ENCODE measurements at regions not wholly inside any gene's neighbourhood (a gene's known extent, or its start where the extent isn't known, plus 50 kb on each side); places are given as distances from the start of the nearest gene placed in this dataset.
"Not testable (repeated sequence)": the region's sequence is repeated elsewhere in the genome, so short reads cannot be mapped to it uniquely, and the experiment has no call there.

DNA sequence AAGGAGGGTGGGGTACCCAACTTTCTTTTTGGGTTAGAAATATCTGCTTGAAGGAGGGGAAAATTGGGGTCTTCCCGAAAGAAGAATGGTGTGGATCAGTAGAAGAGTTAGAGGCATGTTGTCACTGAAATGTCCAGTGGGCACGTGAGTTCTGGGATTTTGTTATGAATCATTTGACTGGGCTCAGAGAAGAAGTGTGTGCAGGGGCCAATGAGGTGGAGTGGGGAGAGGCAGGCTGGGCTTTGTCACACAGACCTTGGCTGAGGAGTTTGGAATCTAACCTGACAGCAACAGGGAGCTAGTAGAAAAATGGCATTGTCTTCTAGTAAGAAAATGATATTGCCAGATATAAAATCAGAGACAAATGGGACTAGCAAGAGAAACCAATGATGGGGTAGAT lies 436.8 kb downstream of the MFSD1 start:
- no peak for DNase-seq

DNA sequence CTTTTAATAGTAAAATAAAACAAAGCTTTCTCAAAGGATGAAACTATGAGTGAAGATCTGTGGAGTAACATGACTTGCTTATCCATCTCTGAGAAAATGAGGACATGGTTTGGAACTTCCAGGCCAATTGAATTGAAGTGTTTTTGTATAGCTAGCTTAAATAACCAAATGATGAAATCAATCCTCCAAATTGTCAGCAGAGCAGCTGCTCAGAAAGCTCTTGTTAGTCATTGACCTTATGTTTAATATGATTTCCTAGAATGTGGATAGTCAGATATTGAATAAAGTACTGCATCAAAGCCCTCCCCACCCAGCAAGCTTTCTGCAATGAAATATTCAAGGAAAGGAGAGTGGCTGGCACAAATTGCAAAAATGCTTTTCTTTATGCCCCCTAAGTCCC lies 437.2 kb downstream of the MFSD1 start:
- no peak for DNase-seq

DNA sequence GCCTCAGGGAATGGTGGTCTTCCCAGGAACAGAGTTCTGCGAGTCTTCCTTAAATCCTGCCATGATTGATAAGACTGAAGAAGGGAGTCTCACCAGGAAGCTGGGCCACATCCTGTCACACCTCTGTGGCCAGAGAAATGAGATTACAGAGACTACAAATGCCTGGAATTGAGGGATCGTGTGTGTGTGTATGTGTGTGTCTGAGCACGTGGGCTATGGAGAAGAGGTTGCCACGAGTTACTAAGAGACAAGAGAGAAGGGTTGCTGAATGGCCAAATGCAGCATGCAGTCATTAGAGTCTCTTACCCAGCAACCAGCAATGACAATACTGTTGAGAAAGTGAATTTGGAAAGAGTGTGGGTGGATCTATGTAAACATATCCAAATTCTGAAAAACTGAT lies 443.1 kb downstream of the MFSD1 start:
- DNase-seq, result no peak

DNA sequence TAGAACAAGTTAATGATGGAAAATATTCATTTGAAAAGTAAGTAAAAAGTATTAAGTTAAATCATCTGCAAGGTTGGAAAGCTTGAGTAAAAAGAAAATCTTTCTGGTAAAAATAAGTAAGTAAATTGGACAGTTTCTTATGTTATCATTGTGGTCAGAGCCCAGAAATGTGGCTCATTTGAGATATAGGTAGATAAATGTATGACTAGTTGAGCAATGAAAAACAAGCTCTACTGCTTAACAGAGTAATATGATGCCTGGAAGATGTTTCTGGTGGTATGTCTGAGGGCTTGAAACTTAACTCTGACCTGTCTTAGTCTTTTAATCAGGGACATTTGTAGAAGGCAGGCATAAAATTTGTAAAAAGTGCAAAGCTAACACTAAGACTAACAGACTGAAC lies 444.0 kb downstream of the MFSD1 start:
- no peak for DNase-seq

DNA sequence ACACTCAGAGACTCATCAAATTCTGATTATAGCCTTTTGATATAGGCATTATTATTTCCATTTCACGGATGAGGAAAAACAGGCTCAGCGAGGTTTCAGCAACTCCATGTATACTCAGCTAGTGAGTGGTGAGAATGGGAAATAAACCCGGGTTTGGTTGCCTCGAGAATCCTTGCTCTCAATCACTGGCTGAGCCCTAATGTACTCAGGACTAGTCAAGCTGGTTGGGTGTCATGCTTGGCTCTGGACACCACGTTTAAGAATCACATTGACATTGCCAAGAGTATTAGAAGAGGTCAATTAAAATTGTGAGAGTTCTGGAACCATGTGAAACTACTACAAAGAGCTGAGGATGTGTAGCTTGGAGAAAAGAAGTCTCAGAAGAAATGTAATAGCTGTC lies 444.5 kb downstream of the MFSD1 start:
- DNase-seq, result no peak

DNA sequence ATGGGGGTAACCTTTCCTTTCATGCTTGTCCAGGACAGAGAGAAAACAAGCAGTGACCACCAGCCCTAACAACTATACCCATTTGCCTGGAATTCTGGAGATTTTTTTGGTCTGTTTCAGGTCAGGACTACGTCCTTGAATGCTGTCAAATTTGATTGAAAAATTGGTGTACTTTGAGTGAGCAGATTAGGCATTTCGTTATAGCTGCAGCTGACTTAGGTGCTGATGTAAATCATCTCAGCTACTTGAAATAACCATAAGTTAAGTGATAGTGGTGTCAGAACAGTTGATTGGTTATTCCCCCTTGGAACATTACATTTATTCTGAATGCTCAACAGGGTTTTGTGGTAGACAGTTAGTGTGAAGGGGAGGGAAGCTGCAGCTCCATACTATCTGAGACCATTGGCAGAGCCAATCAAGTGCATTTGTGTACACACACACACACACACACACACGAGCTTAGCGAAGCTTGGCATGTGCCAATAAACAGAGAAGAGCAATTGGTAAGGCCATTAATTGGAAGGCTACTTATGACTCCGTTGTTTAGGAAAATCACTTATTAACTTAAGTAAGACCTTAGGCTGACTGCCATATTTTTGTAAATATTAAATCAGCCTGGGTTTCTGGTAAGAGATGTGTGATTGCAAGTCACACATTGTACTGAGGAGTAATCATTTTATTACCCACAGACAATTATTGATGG lies 447.8 kb downstream of the MFSD1 start:
- DNase-seq, result no peak

DNA sequence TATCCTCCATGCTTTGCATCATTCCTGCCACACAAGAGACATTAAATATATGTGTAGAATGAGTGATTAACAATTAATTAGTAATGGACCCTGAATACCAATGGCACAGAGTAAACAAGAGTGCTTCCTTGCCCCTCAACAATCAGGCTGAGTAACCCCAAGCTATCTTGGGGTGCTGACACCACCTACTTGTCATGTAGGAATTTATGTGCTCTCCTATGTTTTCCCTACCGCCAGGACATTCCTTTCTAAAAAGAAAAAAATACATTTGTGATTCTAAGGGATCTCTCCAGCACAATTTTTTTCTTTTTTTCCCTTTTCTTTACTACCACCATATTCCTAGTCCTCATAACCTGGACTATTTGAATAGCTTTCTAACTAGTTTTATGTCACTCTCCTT lies 449.1 kb downstream of the MFSD1 start:
- no peak for DNase-seq

DNA sequence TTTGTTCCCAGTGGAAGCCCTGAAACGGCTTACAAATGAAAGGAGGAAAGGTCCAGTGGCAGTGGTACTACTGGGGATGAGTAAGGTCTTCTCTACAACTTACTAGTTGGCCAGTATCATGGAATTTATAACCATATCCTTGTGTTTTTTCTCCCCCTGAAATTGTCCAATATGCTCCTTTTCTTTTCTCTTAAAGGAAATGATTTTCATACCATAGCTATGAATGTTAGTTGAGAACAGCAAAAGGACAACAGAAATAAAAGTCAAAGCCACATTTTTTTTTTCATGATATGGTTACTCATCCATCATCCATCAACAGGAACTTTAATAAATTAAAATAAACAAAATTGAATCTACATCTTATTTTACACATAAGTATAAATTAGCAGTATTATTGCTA lies 450.4 kb downstream of the MFSD1 start:
- no peak for DNase-seq

DNA sequence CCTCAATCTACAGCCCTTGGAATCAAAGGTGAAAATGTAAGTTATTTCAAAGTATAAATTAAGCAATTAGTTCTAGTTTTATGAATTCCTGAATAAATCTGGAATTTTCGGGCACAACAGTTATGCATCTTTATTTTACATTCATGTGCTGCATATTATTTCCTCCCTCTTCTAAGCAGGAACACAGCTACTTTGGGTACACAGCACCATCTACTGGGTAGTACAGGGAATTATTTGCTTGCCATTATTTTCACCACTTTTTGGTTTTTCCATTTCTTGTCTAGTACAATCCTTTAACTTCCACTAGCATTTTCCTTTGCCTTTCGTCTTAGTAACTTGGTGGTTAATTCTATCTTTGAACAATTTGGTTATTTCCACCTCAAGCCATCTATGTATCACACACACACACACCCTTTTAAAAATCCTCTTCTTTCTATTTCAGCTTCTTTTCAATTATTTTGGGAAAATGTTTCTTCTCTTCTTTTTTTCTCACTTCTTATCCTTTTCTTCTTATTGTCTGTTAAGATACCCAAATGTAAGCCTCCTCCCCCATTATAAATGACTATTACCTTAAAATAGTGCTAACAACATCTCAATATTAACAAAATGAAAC lies 451.0 kb downstream of the MFSD1 start:
- DNase-seq, result no peak

DNA sequence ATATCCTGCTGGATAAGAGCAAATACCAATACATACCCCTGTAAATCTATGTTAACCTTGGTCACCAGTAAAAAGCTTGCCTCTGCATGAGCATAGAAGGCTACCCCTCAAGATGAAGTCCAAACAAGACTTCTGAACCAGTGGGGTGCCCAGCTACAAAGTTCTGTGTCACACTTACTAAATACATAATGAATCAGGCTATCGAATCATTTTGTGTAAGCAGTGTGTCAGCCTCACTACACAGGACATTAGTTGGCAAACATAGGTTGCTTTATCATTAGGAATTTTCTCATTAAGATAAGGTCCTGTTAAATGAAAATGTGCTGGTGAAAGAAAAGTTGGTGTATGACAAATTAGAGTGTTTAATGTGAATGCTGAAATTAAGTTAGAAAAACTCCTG lies 452.0 kb downstream of the MFSD1 start:
- DNase-seq, result no peak

DNA sequence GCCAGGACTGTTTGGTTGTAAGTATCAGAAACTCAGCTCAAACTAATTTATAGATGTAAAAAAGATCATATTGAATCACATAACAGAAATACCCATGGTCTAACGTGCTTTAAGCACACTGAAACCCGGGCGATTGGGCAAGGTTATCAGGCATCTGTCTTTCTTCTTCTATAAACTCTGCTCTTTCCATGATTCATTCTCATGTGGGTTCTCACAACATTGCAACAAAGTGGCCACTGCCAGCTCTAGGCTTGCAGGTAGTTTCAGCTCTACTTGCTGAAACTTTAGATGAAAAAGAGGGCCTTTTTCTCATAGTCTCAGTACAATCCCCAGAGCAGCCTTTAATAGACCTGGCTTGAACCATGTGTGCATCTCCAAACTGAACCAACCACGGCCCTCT lies 456.1 kb downstream of the MFSD1 start:
- DNase-seq, result no peak

DNA sequence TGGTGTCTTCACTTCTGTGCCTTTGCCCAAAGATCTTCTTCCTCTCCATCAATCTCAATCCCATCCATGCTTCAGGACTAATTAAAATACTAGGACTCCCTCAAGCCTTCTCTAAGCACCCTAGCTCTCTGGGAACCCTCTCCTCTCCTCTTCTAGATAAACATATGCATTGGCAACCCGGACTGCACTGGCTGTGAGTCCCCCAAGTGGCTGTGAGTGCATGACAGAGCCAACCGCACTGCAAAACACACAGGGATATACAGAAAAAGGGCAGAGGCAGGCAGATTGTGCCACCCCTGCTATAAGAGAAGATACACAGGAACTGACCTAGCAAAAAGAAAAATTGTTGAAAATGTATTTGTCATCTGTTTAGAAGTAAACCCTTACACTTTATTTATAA lies 457.1 kb downstream of the MFSD1 start:
- no peak for DNase-seq

DNA sequence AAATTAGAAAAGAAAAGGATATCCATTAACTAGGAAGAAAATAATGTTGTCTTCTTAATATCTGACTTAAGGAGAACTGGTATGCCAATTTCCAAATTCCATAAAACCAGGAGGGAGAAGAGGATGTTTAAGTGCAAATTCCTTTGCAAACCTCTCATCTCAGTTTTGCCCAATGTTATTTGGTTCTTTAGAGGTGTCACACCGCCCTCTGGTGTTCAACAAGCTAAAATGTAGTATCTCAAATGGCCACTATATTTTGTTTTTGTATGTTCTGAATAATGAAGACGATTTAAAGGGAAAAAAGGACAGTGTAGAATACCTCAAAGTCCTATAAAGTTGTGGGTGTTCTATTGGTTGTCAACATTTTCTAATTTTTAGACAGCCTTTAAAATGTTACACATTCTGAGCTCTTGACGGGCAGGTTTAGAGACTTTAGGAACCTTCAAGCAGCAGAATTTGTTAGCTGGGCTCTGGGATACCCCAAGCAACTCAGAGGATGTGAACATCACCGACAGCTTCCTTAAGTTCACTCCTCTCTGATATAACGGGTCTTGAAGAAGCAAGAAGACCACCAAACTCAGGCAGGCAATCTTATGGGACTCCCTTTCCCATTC lies 458.3 kb downstream of the MFSD1 start:
- DNase-seq, result peak in 1 of 2 experiments; percentile 20

DNA sequence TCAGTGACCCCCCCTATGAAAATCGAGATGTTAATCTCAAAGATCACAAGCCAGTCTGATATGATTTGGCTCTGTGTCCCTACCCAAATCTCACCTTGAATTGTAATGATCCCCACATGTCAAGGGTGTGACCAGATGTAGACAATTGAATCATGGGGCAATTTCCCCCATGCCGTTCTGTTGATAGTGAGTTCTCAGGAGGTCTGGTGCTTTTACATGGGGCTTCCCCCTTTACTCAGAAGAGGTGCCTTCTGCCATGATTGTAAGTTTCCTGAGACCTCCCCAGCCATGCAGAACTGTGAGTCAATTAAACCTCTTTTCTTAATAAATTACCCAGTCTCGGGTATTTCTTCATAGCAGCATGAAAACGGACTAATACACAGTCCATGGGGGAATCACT lies 459.5 kb downstream of the MFSD1 start:
- DNase-seq, result not testable (repeated sequence)

DNA sequence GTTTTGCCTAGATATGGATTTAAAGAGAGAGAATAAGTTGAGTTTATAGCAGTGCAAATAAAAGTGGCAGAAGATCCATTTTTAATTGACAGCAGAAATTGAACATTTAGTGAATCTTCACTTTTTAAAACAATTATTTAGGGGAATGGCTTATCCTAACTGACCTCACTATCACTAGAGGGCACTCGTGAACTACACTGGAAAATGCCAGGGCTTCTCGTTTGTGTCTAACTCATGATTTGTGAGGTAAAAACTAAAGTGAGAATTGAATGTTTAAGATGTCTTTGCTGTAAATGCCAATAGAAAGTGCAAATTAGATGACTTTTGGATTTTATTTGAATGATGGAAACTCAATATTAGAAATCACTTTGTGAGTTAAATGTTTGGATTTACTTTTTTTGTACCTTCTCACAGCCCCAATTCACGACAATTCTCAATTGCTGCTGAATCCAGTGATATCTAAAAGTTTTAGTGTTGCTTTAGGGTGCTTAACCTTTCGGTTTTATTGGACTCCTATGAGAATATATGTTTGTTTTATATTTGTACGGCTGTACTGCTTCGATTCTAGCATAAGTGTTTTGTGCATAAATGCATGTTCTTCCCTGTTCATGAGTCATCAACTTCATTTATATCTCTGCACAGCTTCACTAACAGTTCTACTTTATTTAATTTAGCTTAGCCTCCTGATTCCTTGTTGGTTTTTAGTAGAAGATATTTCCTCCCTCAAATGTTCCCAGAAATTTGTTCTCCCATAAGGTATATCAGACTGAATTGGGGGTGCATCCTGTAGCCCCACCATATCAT lies 462.1 kb downstream of the MFSD1 start:
- DNase-seq, result no peak

DNA sequence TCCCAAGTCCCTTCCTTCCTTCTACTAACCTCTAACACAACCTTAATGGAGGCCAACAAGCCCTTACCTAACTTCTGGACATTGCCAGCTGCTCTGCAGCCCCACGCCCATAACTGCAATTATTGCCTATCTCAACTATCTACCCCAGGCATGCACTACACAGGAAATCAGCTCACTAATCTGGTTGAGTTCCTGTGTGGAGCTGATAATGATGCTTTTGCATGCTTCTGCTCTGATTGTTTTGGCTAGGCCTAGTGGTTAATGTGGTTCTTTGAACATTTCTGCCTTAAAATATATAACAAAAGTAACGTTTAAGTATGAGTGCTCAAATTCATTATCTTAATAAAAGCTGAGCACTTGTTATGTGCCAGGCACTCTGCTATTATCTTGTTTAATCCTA lies 463.9 kb downstream of the MFSD1 start:
- no peak for DNase-seq

DNA sequence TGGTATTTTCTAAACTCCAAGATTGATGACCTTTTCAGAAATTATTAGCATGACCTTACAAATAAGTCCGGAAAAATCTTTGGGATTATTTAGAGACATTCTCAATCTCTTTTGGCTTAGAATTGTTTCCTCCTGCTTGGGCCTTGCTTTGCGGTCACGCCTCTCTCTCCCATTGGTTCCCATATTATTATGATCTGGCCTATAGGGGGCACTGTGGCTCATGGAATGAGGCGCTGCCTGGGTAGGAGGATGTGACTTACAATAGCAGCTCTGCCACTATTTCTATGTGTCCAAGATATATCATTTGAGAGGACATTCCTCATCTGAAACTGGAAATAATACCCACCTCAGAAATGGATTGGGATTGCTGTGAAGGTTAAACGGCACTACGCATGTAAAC lies 464.9 kb downstream of the MFSD1 start:
- peak; percentile 22 to 24 for DNase-seq

DNA sequence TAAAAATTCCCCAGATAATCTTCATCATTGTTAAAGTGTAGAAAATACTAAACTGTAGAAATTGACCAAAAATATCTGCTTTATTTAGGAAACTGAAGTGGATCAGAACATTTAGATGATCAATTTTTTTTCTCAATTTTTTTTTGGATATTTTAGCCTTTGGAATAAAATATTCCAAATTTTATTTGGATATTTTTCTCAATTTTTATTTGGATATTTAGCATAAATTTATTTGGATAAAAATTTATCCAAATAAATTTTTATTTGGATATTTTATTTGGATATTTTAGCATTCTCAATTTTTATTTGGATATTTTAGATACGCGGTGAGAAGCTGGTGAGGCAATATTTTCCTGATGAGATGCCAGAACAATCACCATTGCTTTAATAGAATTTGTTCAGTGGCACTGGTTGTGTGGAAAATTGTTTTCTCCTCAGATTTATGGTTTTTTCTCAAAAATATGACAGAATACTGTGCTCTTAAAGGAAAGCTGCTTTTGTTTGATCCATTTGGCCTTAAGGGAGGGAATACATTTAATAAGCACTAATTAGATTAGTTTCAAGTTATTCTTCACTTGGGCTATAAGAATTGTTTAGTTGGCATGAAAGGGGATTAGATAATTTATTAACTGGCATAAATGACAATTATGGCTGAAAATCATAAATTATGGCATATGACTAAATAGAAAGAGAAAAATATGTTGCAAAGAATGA lies 470.1 kb downstream of the MFSD1 start:
- DNase-seq, result no peak

DNA sequence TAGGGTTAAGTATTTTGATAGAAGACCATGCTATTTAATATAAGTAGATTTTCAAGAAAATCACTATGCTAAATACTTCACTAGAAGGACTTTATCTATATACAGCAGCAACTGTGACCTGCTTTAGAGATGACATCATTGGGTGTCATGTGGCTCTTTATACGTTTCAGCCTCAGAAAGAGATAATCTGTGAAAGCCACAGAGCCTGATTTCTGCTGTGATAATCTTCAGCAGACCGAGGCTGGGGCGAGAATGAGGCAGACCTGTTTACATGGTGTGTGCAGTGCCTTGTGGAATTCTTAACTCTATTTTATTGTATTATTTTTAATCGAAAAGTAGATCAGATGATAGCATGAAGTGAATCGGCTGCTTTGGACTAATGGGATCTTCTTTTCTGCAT lies 471.2 kb downstream of the MFSD1 start:
- DNase-seq, result no peak

DNA sequence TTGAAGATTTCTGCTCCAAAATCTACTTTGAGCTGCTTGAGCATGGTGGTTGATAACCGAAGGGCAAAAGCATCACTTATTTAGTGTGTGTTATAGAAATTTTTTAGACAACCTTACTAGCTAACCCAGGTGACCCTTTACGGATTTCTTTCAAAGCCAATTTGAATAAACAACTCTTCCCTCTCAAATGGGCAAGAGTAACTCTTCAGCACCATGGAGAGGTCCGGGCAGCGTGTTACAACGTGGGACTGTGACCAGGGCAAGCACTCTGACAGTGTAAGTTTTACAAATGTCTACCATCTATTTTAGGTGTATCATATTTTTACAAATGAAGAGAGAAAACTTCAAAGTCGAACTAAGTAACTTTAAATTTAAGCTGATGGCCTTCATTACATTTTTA lies 471.8 kb downstream of the MFSD1 start:
- no peak for DNase-seq

DNA sequence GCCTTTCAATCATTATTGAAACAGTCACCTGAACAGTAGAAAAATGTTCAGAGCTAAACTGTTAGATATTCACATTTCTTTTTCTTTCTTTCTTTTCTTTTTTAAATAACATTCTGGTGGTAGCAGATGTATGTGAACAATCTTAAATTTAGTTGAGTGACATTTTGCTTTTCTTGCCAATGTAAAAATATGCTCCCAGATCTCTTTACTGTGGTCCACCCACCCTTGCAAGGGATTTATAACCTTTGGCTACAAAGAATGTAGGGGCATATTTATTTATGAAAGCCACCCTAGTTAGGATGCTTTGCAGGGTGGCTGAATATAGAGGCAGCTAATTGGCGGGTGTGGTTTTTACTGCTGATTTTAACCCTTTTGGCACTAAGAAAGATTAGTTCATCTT lies 473.9 kb downstream of the MFSD1 start:
- no peak for DNase-seq

DNA sequence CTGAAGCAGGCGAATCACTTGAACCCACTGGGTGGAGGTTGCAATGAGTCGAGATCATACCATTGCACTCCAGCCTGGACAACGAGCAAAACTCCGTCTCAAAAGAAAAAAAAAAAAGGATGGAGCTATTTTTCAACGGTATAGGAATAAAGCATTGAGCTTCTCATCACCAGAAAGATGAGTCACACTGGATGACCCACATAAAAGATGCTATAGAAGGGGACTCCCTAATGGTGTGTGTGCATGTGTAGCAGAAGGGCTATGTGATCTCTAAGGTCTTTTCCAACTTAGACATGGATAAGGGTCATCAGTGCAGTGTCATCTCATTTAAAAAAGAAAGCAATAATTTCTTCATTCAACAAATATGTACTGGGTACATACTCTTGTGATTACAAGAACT lies 476.0 kb downstream of the MFSD1 start:
- DNase-seq, result no peak

Measured in activated T-cell treated with anti-CD3 and anti-CD28 coated beads, Interleukin-2, amount 50 U/mL, for 48 hours (primary cell).